ENCODE measurements at regions not wholly inside any gene's neighbourhood (a gene's known extent, or its start where the extent isn't known, plus 50 kb on each side); places are given as distances from the start of the nearest gene placed in this dataset.

- TF ChIP-seq CTCF (IDR thresholded peaks at IDR 0.05) (no peak), SMC3 (IDR thresholded peaks at IDR 0.05; ENCODE audit: low read depth, low read length) (no peak), EP300 (IDR thresholded peaks at IDR 0.05; ENCODE audit: borderline replicate concordance in 1 of 2, low read depth in 1 of 2, low read length in 1 of 2) (no peak), MEF2A (IDR thresholded peaks at IDR 0.05; ENCODE audit: borderline replicate concordance, low read depth) (no peak), USF2 (IDR thresholded peaks at IDR 0.05; ENCODE audit: borderline replicate concordance, low read depth, low read length) (no peak)
Measured at GRCh38 chr7:112907658-112908057, 117.5 kb upstream of the TMEM168 start (continued).

- H3F3A ChIP-seq (replicated peaks; ENCODE audit: insufficient read depth), result no peaks in the 10 kb centered on the region
- H3K27me3 ChIP-seq (ENCODE audit: insufficient read depth), result no peaks in the 10 kb centered on the region
- CTCF ChIA-PET, result interaction anchor here (1.1 kb wide), 1 partner anchor 27 kb away, joined by 3 read pairs; no protein-coding TSS in a partner anchor
- peaks cover 17 to 30% of the 10 kb centered on the region in 2 experiments for H3K36me3 ChIP-seq (replicated peaks in 1 of 2; ENCODE audit: control insufficient read depth in 1 of 2, insufficient read depth in 2 of 2, low read length in 1 of 2)
- no peak overlapping the region for H3K4me3 ChIP-seq (ENCODE audit: low read depth in 2 of 2, low read length in 1 of 2)
- no peak overlapping the region for H3K27ac ChIP-seq (ENCODE audit: low read depth in 2 of 2, low read length in 1 of 2)
- no peak overlapping the region for H2AFZ ChIP-seq (ENCODE audit: low read depth)
- POLR2A ChIA-PET, result no interaction called here
- H3K79me2 ChIP-seq (ENCODE audit: insufficient read depth), result peaks cover 13% of the 10 kb centered on the region
- no peaks in the 10 kb centered on the region for H4K20me1 ChIP-seq (ENCODE audit: insufficient read depth)
- H3K4me1 ChIP-seq (ENCODE audit: control insufficient read depth in 1 of 2, insufficient read depth in 2 of 2, low read depth in 1 of 2, low read length in 1 of 2), result no peaks in the 10 kb centered on the region
- no peak for TF ChIP-seq RXRA (IDR thresholded peaks at IDR 0.05; ENCODE audit: borderline replicate concordance, low read depth)
- H3K4me2 ChIP-seq, result no peak overlapping the region
- no peak for DNase-seq
- no peak overlapping the region for H3K9ac ChIP-seq
- peaks cover 9% of the 10 kb centered on the region for H3K9me3 ChIP-seq
- H3K9me2 ChIP-seq, result no peaks in the 10 kb centered on the region
Measured at GRCh38 chr7:112905950-112906349, 115.8 kb upstream of the TMEM168 start.

- H3K4me3 ChIP-seq (ENCODE audit: low read depth in 2 of 2, low read length in 1 of 2), result no peak overlapping the region
- no peak overlapping the region for H2AFZ ChIP-seq (ENCODE audit: low read depth)
- ChIA-PET CTCF (interaction anchor here (1.1 kb wide), 1 partner anchor 26 kb away, joined by 3 read pairs; no protein-coding TSS in a partner anchor), POLR2A (no interaction called here)
- H3F3A ChIP-seq (replicated peaks; ENCODE audit: insufficient read depth), result no peaks in the 10 kb centered on the region
- H3K27me3 ChIP-seq (ENCODE audit: insufficient read depth), result no peaks in the 10 kb centered on the region
- H3K4me2 ChIP-seq, result no peak overlapping the region
- H3K4me1 ChIP-seq (ENCODE audit: control insufficient read depth in 1 of 2, insufficient read depth in 2 of 2, low read depth in 1 of 2, low read length in 1 of 2), result no peaks in the 10 kb centered on the region
- H3K27ac ChIP-seq (ENCODE audit: low read depth in 2 of 2, low read length in 1 of 2), result no peak overlapping the region
- H3K9ac ChIP-seq, result no peak overlapping the region
- peaks cover 14% of the 10 kb centered on the region for H3K79me2 ChIP-seq (ENCODE audit: insufficient read depth)
- TF ChIP-seq CTCF (IDR thresholded peaks at IDR 0.05) (no peak), RFX5 (IDR thresholded peaks at IDR 0.05; ENCODE audit: low read length) (no peak), SIN3A (IDR thresholded peaks at IDR 0.05; ENCODE audit: borderline replicate concordance, low read depth, low read length) (no peak), RAD21 (IDR thresholded peaks at IDR 0.05; ENCODE audit: low read length) (no peak), USF1 (IDR thresholded peaks at IDR 0.05; ENCODE audit: borderline replicate concordance, low read depth) (no peak), MAX (IDR thresholded peaks at IDR 0.05; ENCODE audit: low read depth) (no peak)
- peaks cover 13 to 27% of the 10 kb centered on the region in 2 experiments for H3K36me3 ChIP-seq (replicated peaks in 1 of 2; ENCODE audit: control insufficient read depth in 1 of 2, insufficient read depth in 2 of 2, low read length in 1 of 2)
- no peaks in the 10 kb centered on the region for H3K9me2 ChIP-seq
- no peaks in the 10 kb centered on the region for H4K20me1 ChIP-seq (ENCODE audit: insufficient read depth)
- DNase-seq, result no peak
- peaks cover 9% of the 10 kb centered on the region for H3K9me3 ChIP-seq
Measured at GRCh38 chr7:112905413-112905812, 115.2 kb upstream of the TMEM168 start.

All from SK-N-SH (cell line).